Esophagus muscularis mucosa (tissue), 4 donors: ENCODE measurements at regions not wholly inside any gene's neighbourhood (a gene's known extent, or its start where the extent isn't known, plus 50 kb on each side); places are given as distances from the start of the nearest gene placed in this dataset.
"Not testable (repeated sequence)": the region's sequence is repeated elsewhere in the genome, so short reads cannot be mapped to it uniquely, and the experiment has no call there.

ENCODE experiments used
- DNase-seq: peaks from one replicate; pipeline ENCODE4 v3.0.0-alpha.2; 2017; ENCODE audit errors: extremely low spot score
- H3K27ac ChIP-seq, 4 donors: fragments of 200-600 bp; sonication (generic); replicated peaks in 1 of 4; 1 replicate in 3 of 4; 2 replicates in 1 of 4; pipeline ENCODE4 v1.5.1; 2016 to 2019; ENCODE audit warnings: mild to moderate bottlenecking in 1 of 4
- H3K27me3 ChIP-seq, 4 donors: fragments of 200-600 bp; sonication (generic); one replicate each; pipeline versions ENCODE4 v1.5.1 to v1.6.0; 2016 to 2019
- H3K36me3 ChIP-seq, 4 donors: fragments of 200-600 bp; sonication (generic); one replicate each; pipeline ENCODE4 v1.5.1; 2016 to 2019
- H3K4me1 ChIP-seq, 4 donors: fragments of 200-600 bp; sonication (generic); one replicate each; pipeline ENCODE4 v1.5.1; 2016 to 2019
- H3K4me3 ChIP-seq, 4 donors: fragments of 200-600 bp; sonication (generic); 1 replicate in 2 of 4; 2 replicates in 2 of 4; pipeline ENCODE4 v1.5.1; 2016 to 2019; ENCODE audit warnings: mild to moderate bottlenecking in 4 of 4, moderate library complexity in 1 of 4
- H3K9me3 ChIP-seq, 4 donors: fragments of 200-600 bp; sonication (generic); 1 replicate in 3 of 4; 2 replicates in 1 of 4; pipeline ENCODE4 v1.5.1; 2016 to 2019
- EP300 ChIP-seq: sonication (generic); formaldehyde crosslinking; IDR thresholded peaks from one replicate; pipeline ENCODE4 v1.6.1; 2017; ENCODE audit warnings: antibody characterized with exemption
- POLR2A ChIP-seq: fragments of 450-650 bp; IDR thresholded peaks from one replicate; pipeline ENCODE4 v1.6.1; 2017; ENCODE audit warnings: antibody characterized with exemption, moderate library complexity, mild to moderate bottlenecking, low read depth
- POLR2AphosphoS5 ChIP-seq, 2 donors: sonication (generic); formaldehyde crosslinking; IDR thresholded peaks; one replicate each; pipeline ENCODE4 v1.6.1; 2017; ENCODE audit warnings: antibody characterized with exemption in 2 of 2
- WGBS: methylation state at CpG from one replicate; pipeline ENCODE4 v1.1.5; 2018; 5-methylcytosine and 5-hydroxymethylcytosine counted together
- intact Hi-C: fragments of 100-400 bp; cut with DNase I; formaldehyde crosslinking; loops from one replicate; pipeline ENCODE4 v1.15.1; 2023
- TF ChIP-seq, protein P1 (sequence below), 3 experiments: fragments of 200-600 bp in 2 of 3; fragments of 450-650 bp in 1 of 3; sonication (generic) in 2 of 3; IDR thresholded peaks; one replicate each; pipeline ENCODE4 v1.5.1; 2017 to 2019; ENCODE audit warnings: antibody characterized with exemption in 3 of 3, mild to moderate bottlenecking in 2 of 3, moderate library complexity in 1 of 3

DNA sequence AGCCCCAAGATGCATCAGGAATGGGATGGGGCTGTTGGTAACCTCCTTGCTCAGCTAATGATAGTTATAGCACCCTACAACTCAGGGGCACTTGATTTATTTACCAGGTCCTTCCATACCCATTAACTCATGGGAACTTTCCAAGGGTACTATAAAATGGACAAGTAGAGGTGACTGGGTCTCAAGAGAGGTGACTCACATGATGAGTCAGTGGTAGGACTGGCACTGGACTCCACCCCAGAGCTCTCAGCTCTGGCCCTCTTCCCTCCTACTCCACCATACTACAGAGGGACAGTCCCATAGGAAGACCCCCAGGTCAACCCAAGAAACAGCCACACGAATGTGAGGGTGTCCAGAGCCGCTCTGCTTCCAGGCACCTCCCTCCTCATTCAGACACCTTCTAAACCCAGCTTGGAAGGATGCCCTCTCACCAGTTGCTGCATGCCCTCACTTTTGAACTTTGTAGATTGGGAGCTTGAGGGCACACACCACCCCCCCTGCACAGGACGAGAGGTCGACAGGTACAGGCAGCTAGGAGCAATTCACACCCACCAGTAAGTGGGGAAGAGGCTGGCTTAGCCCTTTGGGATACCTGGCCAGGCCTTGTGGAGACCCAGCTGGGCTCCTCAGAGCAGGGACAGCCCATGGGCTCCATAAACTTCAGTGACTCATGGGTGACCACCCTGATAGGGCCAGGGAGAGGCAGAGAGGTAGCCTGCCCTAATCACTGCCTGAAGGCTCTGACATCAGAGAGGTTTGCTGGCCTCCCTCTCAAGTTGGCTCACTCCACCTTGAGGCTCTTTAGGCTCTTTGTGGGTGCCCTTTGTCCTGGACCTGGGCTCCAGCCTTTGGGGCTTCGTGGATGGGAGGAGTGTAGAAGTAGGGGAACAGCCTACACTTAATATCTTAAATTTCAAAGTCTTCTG lies 81.6 kb upstream of the MLN start:
- TF ChIP-seq POLR2A (no peak), EP300 (no peak)
- TF ChIP-seq, protein P1, sequence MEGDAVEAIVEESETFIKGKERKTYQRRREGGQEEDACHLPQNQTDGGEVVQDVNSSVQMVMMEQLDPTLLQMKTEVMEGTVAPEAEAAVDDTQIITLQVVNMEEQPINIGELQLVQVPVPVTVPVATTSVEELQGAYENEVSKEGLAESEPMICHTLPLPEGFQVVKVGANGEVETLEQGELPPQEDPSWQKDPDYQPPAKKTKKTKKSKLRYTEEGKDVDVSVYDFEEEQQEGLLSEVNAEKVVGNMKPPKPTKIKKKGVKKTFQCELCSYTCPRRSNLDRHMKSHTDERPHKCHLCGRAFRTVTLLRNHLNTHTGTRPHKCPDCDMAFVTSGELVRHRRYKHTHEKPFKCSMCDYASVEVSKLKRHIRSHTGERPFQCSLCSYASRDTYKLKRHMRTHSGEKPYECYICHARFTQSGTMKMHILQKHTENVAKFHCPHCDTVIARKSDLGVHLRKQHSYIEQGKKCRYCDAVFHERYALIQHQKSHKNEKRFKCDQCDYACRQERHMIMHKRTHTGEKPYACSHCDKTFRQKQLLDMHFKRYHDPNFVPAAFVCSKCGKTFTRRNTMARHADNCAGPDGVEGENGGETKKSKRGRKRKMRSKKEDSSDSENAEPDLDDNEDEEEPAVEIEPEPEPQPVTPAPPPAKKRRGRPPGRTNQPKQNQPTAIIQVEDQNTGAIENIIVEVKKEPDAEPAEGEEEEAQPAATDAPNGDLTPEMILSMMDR (IDR thresholded peaks at IDR 0.05) = no peak
- intact Hi-C loops = no loop called here
- WGBS = 90% methylated on average over 3 of the region's 5 CpGs
- no peaks in the 10 kb centered on the region for H3K36me3 ChIP-seq
- H3K9me3 ChIP-seq = no peaks in the 10 kb centered on the region
- no peak overlapping the region for H3K27ac ChIP-seq
- DNase-seq = no peak
- peaks cover 0 to 8% (median 0%) of the 10 kb centered on the region in 4 donors for H3K27me3 ChIP-seq
- H3K4me3 ChIP-seq = no peak overlapping the region
- H3K4me1 ChIP-seq = peaks cover 13 to 19% (median 17%) of the 10 kb centered on the region in 4 donors

DNA sequence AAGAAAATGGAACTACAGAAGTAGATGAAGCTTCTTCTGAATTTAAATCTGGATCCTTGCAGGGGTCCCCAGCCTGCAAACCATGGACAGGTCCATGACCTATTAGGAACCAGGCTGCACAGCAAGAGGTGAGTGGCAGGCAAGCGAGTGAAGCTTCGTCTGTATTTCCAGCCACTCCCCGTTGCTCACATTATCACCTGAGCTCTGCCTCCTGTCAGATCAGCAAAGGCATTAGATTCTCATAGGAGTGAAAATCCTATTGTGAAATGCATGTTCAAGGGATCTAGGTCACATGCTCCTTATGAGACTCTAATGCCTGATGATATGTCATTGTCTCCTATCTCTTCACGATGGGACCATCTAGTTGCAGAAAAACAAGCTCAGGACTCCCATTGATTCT lies 79.8 kb upstream of the MLN start:
- intact Hi-C loops = not testable (repeated sequence)
- WGBS = 87% methylated on average over 4 of the region's 4 CpGs

DNA sequence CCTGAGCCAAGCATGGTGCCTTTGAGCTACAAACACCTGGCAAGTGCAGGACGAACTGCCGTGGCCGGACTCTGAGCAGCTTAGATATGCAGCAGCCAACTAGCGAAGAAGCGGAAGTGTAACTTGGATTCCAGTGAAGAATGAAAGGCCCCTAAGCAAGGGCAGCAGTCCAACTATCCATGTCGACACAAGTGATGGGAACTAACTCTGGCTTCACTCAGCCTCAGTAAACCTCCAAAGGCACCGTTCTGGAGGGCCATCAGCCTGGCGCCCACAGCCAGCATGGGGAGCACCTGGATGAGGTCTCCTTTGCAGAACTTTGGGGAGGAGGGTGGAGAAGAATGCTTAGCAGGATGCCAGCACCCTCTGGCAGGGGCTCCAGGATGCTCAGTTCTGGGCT lies 78.4 kb upstream of the MLN start:
- H3K27ac ChIP-seq = peak overlapping the region in 1 of 4 donors; percentile 10
- DNase-seq = no peak

More for the DNA sequence above, 79.8 kb upstream of the MLN start:
- H3K4me3 ChIP-seq, H3K27me3 ChIP-seq, DNase-seq, H3K9me3 ChIP-seq, H3K27ac ChIP-seq, H3K36me3 ChIP-seq: not testable (repeated sequence)
- peaks cover 13 to 19% (median 17%) of the 10 kb centered on the region in 4 donors for H3K4me1 ChIP-seq

DNA sequence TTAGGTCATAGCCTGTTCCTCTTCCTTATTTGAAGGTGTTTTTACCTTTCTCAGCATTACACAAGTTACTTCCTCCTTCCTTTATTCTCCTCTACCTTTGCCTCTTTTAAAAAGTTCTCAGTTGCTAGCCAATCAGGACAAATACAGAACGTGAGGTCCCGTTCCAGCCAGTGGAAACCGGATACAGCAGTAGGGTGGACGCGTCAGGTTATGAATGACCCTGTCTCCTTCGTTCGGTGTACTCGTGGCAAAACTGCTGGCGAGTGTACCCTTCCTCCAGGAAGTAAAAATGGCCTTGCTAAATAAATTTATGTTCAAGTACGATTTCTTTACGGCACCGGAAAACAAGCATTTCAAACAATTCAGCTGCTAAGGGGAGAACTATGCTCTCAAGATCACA lies 77.0 kb upstream of the MLN start:
- no peaks in the 10 kb centered on the region for H3K9me3 ChIP-seq
- H3K4me1 ChIP-seq = peaks cover 6 to 12% (median 9%) of the 10 kb centered on the region in 4 donors
- no peak for DNase-seq
- no peak overlapping the region for H3K27ac ChIP-seq
- WGBS = 91% methylated on average over 12 of the region's 12 CpGs
- peaks cover 0 to 20% (median 0%) of the 10 kb centered on the region in 4 donors for H3K27me3 ChIP-seq
- H3K4me3 ChIP-seq = no peak overlapping the region
- intact Hi-C loops = no loop called here
- no peaks in the 10 kb centered on the region for H3K36me3 ChIP-seq
- TF ChIP-seq EP300 = no peak
- no peak for TF ChIP-seq POLR2A
- TF ChIP-seq POLR2AphosphoS5 (IDR thresholded peaks at IDR 0.05) = no peak
- TF ChIP-seq, protein P1 (IDR thresholded peaks at IDR 0.05) = no peak

More for the DNA sequence above, 78.4 kb upstream of the MLN start:
- no peak overlapping the region for H3K4me3 ChIP-seq
- H3K4me1 ChIP-seq = peaks cover 13 to 19% (median 17%) of the 10 kb centered on the region in 4 donors
- TF ChIP-seq POLR2AphosphoS5 (IDR thresholded peaks at IDR 0.05) (peak in 1 of 2 donors; percentile 12), EP300 (no peak)
- no peaks in the 10 kb centered on the region for H3K9me3 ChIP-seq
- no peaks in the 10 kb centered on the region for H3K36me3 ChIP-seq
- peaks cover 0 to 12% (median 0%) of the 10 kb centered on the region in 4 donors for H3K27me3 ChIP-seq
- 59% methylated on average over 8 of the region's 8 CpGs for WGBS
- intact Hi-C loops = no loop called here

DNA sequence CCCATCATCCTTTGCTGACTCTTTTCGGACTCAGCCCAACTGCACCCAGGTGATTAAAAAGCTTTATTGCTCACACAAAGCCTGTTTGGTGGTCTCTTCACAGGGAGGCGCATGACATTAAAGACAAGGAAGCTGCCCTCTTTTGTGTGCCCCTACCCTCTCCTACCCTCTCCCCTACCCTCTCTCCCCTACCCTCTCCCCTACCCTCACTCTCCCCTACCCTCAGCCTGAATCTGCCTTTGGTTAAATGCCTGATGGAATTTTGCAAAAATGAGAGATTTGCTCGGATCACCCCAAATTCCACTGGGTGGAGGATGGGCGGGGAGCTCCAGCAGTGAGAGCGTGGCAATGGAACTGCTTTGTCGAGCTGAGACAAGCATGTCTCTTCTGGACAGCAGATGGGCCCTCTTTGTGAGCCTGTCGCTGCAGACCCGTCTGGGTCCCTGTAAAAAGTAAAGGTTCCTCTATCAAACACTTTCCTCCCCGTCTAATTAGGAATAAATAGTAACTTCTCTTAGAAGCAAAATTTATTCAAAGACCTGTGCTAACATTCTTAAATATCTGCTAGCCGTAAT lies 76.4 kb upstream of the MLN start:
- DNase-seq = no peak
- intact Hi-C loops = no loop called here
- Histone ChIP-seq H3K36me3 (no peaks in the 10 kb centered on the region), H3K27ac (no peak overlapping the region), H3K4me1 (peaks cover 5 to 10% (median 8%) of the 10 kb centered on the region in 4 donors), H3K4me3 (no peak overlapping the region), H3K9me3 (no peaks in the 10 kb centered on the region), H3K27me3 (peaks cover 0 to 26% (median 0%) of the 10 kb centered on the region in 4 donors)
- 90% methylated on average over 10 of the region's 10 CpGs for WGBS
- TF ChIP-seq POLR2A = no peak
- TF ChIP-seq POLR2AphosphoS5 (IDR thresholded peaks at IDR 0.05) = no peak
- TF ChIP-seq, protein P1 (IDR thresholded peaks at IDR 0.05) = no peak
- no peak for TF ChIP-seq EP300
